ENCODE measurements at regions not wholly inside any gene's neighbourhood (a gene's known extent, or its start where the extent isn't known, plus 50 kb on each side); places are given as distances from the start of the nearest gene placed in this dataset.

- Histone ChIP-seq H3K4me1 (ENCODE audit: control insufficient read depth, insufficient read depth, low read length, poor library complexity, severe bottlenecking) (no peaks in the 10 kb centered on the region), H3K27ac (ENCODE audit: low read depth, low read length, severe bottlenecking) (no peak overlapping the region), H3K9me3 (ENCODE audit: control insufficient read depth, low read length) (peaks cover 9% of the 10 kb centered on the region), H3K4me3 (ENCODE audit: extremely low read depth, insufficient read depth, low read length, poor library complexity, severe bottlenecking) (no peak overlapping the region), H3K36me3 (ENCODE audit: control insufficient read depth, insufficient read depth, low read length) (no peaks in the 10 kb centered on the region)
- 62% methylated on average over 2 of the region's 2 CpGs; no CpG with 5 or more reads in 1 of the 2 experiments for WGBS, 2 experiments (ENCODE audit: insufficient coverage in 2 of 2)
These were observed 154.3 kb upstream of the TENT5A start for GRCh38 chr6:81906709-81907204.

GRCh38 chr6:81906041-81906440 is 153.6 kb upstream of the TENT5A start:
- H3K27ac ChIP-seq (ENCODE audit: low read depth, low read length, severe bottlenecking): no peak overlapping the region

GRCh38 chr6:81901551-81901966 is 149.1 kb upstream of the TENT5A start:
- no peak overlapping the region for H3K4me3 ChIP-seq (ENCODE audit: extremely low read depth, insufficient read depth, low read length, poor library complexity, severe bottlenecking)
- H3K27ac ChIP-seq (ENCODE audit: low read depth, low read length, severe bottlenecking): no peak overlapping the region
- peaks cover 9% of the 10 kb centered on the region for H3K9me3 ChIP-seq (ENCODE audit: control insufficient read depth, low read length)
- 90 to 93% methylated on average over 1 of the region's 1 CpG for WGBS, 2 experiments (ENCODE audit: insufficient coverage in 2 of 2)
- H3K36me3 ChIP-seq (ENCODE audit: control insufficient read depth, insufficient read depth, low read length): no peaks in the 10 kb centered on the region
- H3K4me1 ChIP-seq (ENCODE audit: control insufficient read depth, insufficient read depth, low read length, poor library complexity, severe bottlenecking): peaks cover 18% of the 10 kb centered on the region

More at GRCh38 chr6:81906041-81906440, 153.6 kb upstream of the TENT5A start:
- peaks cover 9% of the 10 kb centered on the region for H3K9me3 ChIP-seq (ENCODE audit: control insufficient read depth, low read length)
- no CpG with 5 or more reads among the region's 3 CpGs for WGBS, 2 experiments (ENCODE audit: insufficient coverage in 2 of 2)
- no peaks in the 10 kb centered on the region for H3K4me1 ChIP-seq (ENCODE audit: control insufficient read depth, insufficient read depth, low read length, poor library complexity, severe bottlenecking)
- H3K4me3 ChIP-seq (ENCODE audit: extremely low read depth, insufficient read depth, low read length, poor library complexity, severe bottlenecking): no peak overlapping the region
- H3K36me3 ChIP-seq (ENCODE audit: control insufficient read depth, insufficient read depth, low read length): no peaks in the 10 kb centered on the region

- H3K4me1 ChIP-seq (ENCODE audit: control insufficient read depth, insufficient read depth, low read length, poor library complexity, severe bottlenecking): peaks cover 27% of the 10 kb centered on the region
- H3K9me3 ChIP-seq (ENCODE audit: control insufficient read depth, low read length): peaks cover 9% of the 10 kb centered on the region
- WGBS, 2 experiments (ENCODE audit: insufficient coverage in 2 of 2): 100% methylated on average over 1 of the region's 1 CpG
- H3K27ac ChIP-seq (ENCODE audit: low read depth, low read length, severe bottlenecking): no peak overlapping the region
- H3K4me3 ChIP-seq (ENCODE audit: extremely low read depth, insufficient read depth, low read length, poor library complexity, severe bottlenecking): no peak overlapping the region
- no peaks in the 10 kb centered on the region for H3K36me3 ChIP-seq (ENCODE audit: control insufficient read depth, insufficient read depth, low read length)
These were observed 148.1 kb upstream of the TENT5A start for GRCh38 chr6:81900616-81901015.

- Histone ChIP-seq H3K4me1 (ENCODE audit: control insufficient read depth, insufficient read depth, low read length, poor library complexity, severe bottlenecking) (peaks cover 55% of the 10 kb centered on the region), H3K4me3 (ENCODE audit: extremely low read depth, insufficient read depth, low read length, poor library complexity, severe bottlenecking) (no peak overlapping the region), H3K9me3 (ENCODE audit: control insufficient read depth, low read length) (peaks cover 2% of the 10 kb centered on the region), H3K36me3 (ENCODE audit: control insufficient read depth, insufficient read depth, low read length) (no peaks in the 10 kb centered on the region), H3K27ac (ENCODE audit: low read depth, low read length, severe bottlenecking) (no peak overlapping the region)
- WGBS, 2 experiments (ENCODE audit: insufficient coverage in 2 of 2): 80% methylated on average over 1 of the region's 4 CpGs; no CpG with 5 or more reads in 1 of the 2 experiments
These were observed 145.3 kb upstream of the TENT5A start for GRCh38 chr6:81897793-81898192.

- peak overlapping the region; percentile 77 for H3K27ac ChIP-seq (ENCODE audit: low read depth, low read length, severe bottlenecking)
- 100% methylated on average over 1 to 2 of the region's 7 CpGs for WGBS, 2 experiments (ENCODE audit: insufficient coverage in 2 of 2)
These were observed 144.3 kb upstream of the TENT5A start for GRCh38 chr6:81896525-81897503.

GRCh38 chr6:81895511-81896185 is 143.2 kb upstream of the TENT5A start:
- 13 to 33% methylated on average over 1 of the region's 5 CpGs for WGBS, 2 experiments (ENCODE audit: insufficient coverage in 2 of 2)
- Histone ChIP-seq H3K36me3 (ENCODE audit: control insufficient read depth, insufficient read depth, low read length) (no peaks in the 10 kb centered on the region), H3K4me1 (ENCODE audit: control insufficient read depth, insufficient read depth, low read length, poor library complexity, severe bottlenecking) (peaks cover 74% of the 10 kb centered on the region), H3K4me3 (ENCODE audit: extremely low read depth, insufficient read depth, low read length, poor library complexity, severe bottlenecking) (no peak overlapping the region), H3K27ac (ENCODE audit: low read depth, low read length, severe bottlenecking) (peak overlapping the region; percentile 89), H3K9me3 (ENCODE audit: control insufficient read depth, low read length) (no peaks in the 10 kb centered on the region)

More at GRCh38 chr6:81896525-81897503, 144.3 kb upstream of the TENT5A start:
- H3K4me1 ChIP-seq (ENCODE audit: control insufficient read depth, insufficient read depth, low read length, poor library complexity, severe bottlenecking): peaks cover 64% of the 10 kb centered on the region
- no peaks in the 10 kb centered on the region for H3K9me3 ChIP-seq (ENCODE audit: control insufficient read depth, low read length)
- no peak overlapping the region for H3K4me3 ChIP-seq (ENCODE audit: extremely low read depth, insufficient read depth, low read length, poor library complexity, severe bottlenecking)
- no peaks in the 10 kb centered on the region for H3K36me3 ChIP-seq (ENCODE audit: control insufficient read depth, insufficient read depth, low read length)

- WGBS, 2 experiments (ENCODE audit: insufficient coverage in 2 of 2): 68 to 70% methylated on average over 2 to 5 of the region's 6 CpGs
- peaks cover 78% of the 10 kb centered on the region for H3K4me1 ChIP-seq (ENCODE audit: control insufficient read depth, insufficient read depth, low read length, poor library complexity, severe bottlenecking)
These were observed 142.3 kb upstream of the TENT5A start for GRCh38 chr6:81894788-81895271.

GRCh38 chr6:81894306-81894705 is 141.8 kb upstream of the TENT5A start:
- Histone ChIP-seq H3K4me3 (ENCODE audit: extremely low read depth, insufficient read depth, low read length, poor library complexity, severe bottlenecking) (peak overlapping the region; percentile 3), H3K9me3 (ENCODE audit: control insufficient read depth, low read length) (no peaks in the 10 kb centered on the region), H3K36me3 (ENCODE audit: control insufficient read depth, insufficient read depth, low read length) (no peaks in the 10 kb centered on the region), H3K27ac (ENCODE audit: low read depth, low read length, severe bottlenecking) (peak overlapping the region; percentile 89), H3K4me1 (ENCODE audit: control insufficient read depth, insufficient read depth, low read length, poor library complexity, severe bottlenecking) (peaks cover 79% of the 10 kb centered on the region)
- WGBS, 2 experiments (ENCODE audit: insufficient coverage in 2 of 2): 33 to 57% methylated on average over 1 to 2 of the region's 4 CpGs

More at GRCh38 chr6:81894788-81895271, 142.3 kb upstream of the TENT5A start:
- Histone ChIP-seq H3K9me3 (ENCODE audit: control insufficient read depth, low read length) (no peaks in the 10 kb centered on the region), H3K36me3 (ENCODE audit: control insufficient read depth, insufficient read depth, low read length) (no peaks in the 10 kb centered on the region), H3K4me3 (ENCODE audit: extremely low read depth, insufficient read depth, low read length, poor library complexity, severe bottlenecking) (peak overlapping the region; percentile 3), H3K27ac (ENCODE audit: low read depth, low read length, severe bottlenecking) (peak overlapping the region; percentile 89)

GRCh38 chr6:81892891-81893290 is 140.4 kb upstream of the TENT5A start:
- H3K27ac ChIP-seq (ENCODE audit: low read depth, low read length, severe bottlenecking): peak overlapping the region; percentile 55
- peaks cover 78% of the 10 kb centered on the region for H3K4me1 ChIP-seq (ENCODE audit: control insufficient read depth, insufficient read depth, low read length, poor library complexity, severe bottlenecking)
- 60 to 71% methylated on average over 1 to 2 of the region's 3 CpGs for WGBS, 2 experiments (ENCODE audit: insufficient coverage in 2 of 2)
- no peaks in the 10 kb centered on the region for H3K36me3 ChIP-seq (ENCODE audit: control insufficient read depth, insufficient read depth, low read length)
- no peak overlapping the region for H3K4me3 ChIP-seq (ENCODE audit: extremely low read depth, insufficient read depth, low read length, poor library complexity, severe bottlenecking)
- H3K9me3 ChIP-seq (ENCODE audit: control insufficient read depth, low read length): no peaks in the 10 kb centered on the region
